Esophagus squamous epithelium (tissue), 4 donors: ENCODE measurements at regions not wholly inside any gene's neighbourhood (a gene's known extent, or its start where the extent isn't known, plus 50 kb on each side); places are given as distances from the start of the nearest gene placed in this dataset.

Experiments
- CTCF ChIP-seq, 6 experiments: fragments of 450-650 bp in 4 of 6; fragments of 200-600 bp in 2 of 6; sonication (generic) in 2 of 6; IDR thresholded peaks; one replicate each; pipeline ENCODE4 v1.5.1; 2016 to 2019; ENCODE audit warnings: antibody characterized with exemption in 6 of 6, mild to moderate bottlenecking in 4 of 6, moderate library complexity in 4 of 6
- POLR2A ChIP-seq, 4 donors: fragments of 450-650 bp; IDR thresholded peaks; one replicate each; pipeline ENCODE4 v1.6.1; 2017; ENCODE audit warnings: antibody characterized with exemption in 4 of 4, mild to moderate bottlenecking in 4 of 4, moderate library complexity in 3 of 4

GRCh38 chr6:40205004-40205403 is 270.7 kb upstream of the MOCS1 start:
- TF ChIP-seq CTCF (IDR thresholded peaks at IDR 0.05) (no peak), POLR2A (IDR thresholded peaks at IDR 0.05) (no peak)
